Thyroid gland (tissue), 4 donors: ENCODE measurements at regions not wholly inside any gene's neighbourhood (a gene's known extent, or its start where the extent isn't known, plus 50 kb on each side); places are given as distances from the start of the nearest gene placed in this dataset.

ENCODE experiments used
- CTCF ChIP-seq, 6 experiments: fragments of 200-600 bp in 3 of 6; fragments of 450-650 bp in 3 of 6; sonication (generic) in 3 of 6; IDR thresholded peaks; one replicate each; pipeline ENCODE4 v1.5.1; 2016 to 2019; ENCODE audit warnings: antibody characterized with exemption in 6 of 6, mild to moderate bottlenecking in 2 of 6, inconsistent platforms in 1 of 6, moderate library complexity in 1 of 6
- POLR2A ChIP-seq, 2 donors: fragments of 450-650 bp; IDR thresholded peaks; one replicate each; pipeline ENCODE4 v1.6.1; 2017; ENCODE audit warnings: antibody characterized with exemption in 2 of 2, mild to moderate bottlenecking in 2 of 2, moderate library complexity in 1 of 2

DNA sequence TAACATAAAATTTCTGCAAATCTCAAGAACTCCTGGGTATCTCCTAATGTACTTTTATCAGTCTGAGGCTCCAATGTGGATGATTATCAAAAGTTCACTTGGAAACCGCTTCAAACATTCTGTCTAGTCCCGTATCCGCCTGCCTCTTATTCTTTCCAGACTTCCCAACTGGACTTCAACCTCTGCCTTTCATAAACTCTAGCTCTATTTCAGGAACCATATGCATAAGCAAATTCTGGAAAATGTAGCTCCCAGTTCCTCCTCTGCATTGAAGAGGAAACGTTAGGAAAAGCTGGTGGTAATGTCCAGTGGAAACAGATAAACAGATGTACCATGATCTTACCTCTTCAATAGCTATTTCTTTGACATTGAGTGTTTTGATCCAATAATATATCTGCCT lies 285.0 kb downstream of the KCNJ2 start:
- TF ChIP-seq CTCF (IDR thresholded peaks at IDR 0.05) (no peak), POLR2A (IDR thresholded peaks at IDR 0.05) (no peak)
